Naive thymus-derived CD8-positive, alpha-beta T cell (primary cell): ENCODE measurements at regions not wholly inside any gene's neighbourhood (a gene's known extent, or its start where the extent isn't known, plus 50 kb on each side); places are given as distances from the start of the nearest gene placed in this dataset.

ENCODE experiments used
- ATAC-seq, 2 donors: fragments of 150-1000 bp; cut with Tn5 transposase in 1 of 2; sonication (Bioruptor Pico), chemical (Tn5 transposase) in 1 of 2; 1 replicate in 1 of 2; 2 replicates in 1 of 2; pipeline ENCODE4 v1.10.0; 2021; ENCODE audit warnings: mild to moderate bottlenecking in 2 of 2, moderate library complexity in 2 of 2
- POLR2A ChIA-PET: fragments of 350-600 bp; sonication (Branson Sonifier 250); formaldehyde crosslinking; loops from one replicate; lab custom pipeline; 2021; ENCODE audit warnings: antibody characterized with exemption; lab: Charles Lee
- DNase-seq, 10 donors: peaks; one replicate each; pipeline versions ENCODE4 v3.0.0 to v3.0.0-alpha.2; 2020 to 2022
- H3K27ac Mint-ChIP-seq, 10 donors: one replicate each; pipeline ENCODE4 v1.8.0; 2020 to 2022; ENCODE audit warnings: mild to moderate bottlenecking in 10 of 10, mixed read lengths in 10 of 10, moderate library complexity in 4 of 10, inconsistent platforms in 1 of 10
- H3K27me3 Mint-ChIP-seq, 5 donors: one replicate each; pipeline ENCODE4 v1.8.0; 2021 to 2022; ENCODE audit warnings: mixed read lengths in 5 of 5
- H3K36me3 Mint-ChIP-seq, 3 donors: one replicate each; pipeline ENCODE4 v1.8.0; 2020 to 2022; ENCODE audit warnings: mixed read lengths in 3 of 3, mild to moderate bottlenecking in 2 of 3, inconsistent platforms in 1 of 3
- H3K4me1 Mint-ChIP-seq, 4 donors: one replicate each; pipeline ENCODE4 v1.8.0; 2021 to 2022; ENCODE audit warnings: mixed read lengths in 4 of 4
- H3K4me3 Mint-ChIP-seq, 10 donors: one replicate each; pipeline ENCODE4 v1.8.0; 2020 to 2022; ENCODE audit warnings: mild to moderate bottlenecking in 10 of 10, mixed read lengths in 10 of 10, moderate library complexity in 6 of 10, inconsistent platforms in 1 of 10
- H3K9me3 Mint-ChIP-seq, 9 donors: one replicate each; pipeline ENCODE4 v1.8.0; 2020 to 2022; ENCODE audit warnings: mixed read lengths in 9 of 9, mild to moderate bottlenecking in 3 of 9, inconsistent platforms in 1 of 9, moderate library complexity in 1 of 9

- Mint-ChIP-seq H3K4me3 (no peak overlapping the region), H3K36me3 (no peaks in the 10 kb centered on the region), H3K27ac (no peak overlapping the region), H3K27me3 (peaks cover 0 to 6% (median 2%) of the 10 kb centered on the region in 5 donors), H3K4me1 (no peaks in the 10 kb centered on the region), H3K9me3 (peaks cover 0 to 2% (median 0%) of the 10 kb centered on the region in 9 donors)
- ATAC-seq (no peak), DNase-seq (no peak)
- POLR2A ChIA-PET = no interaction called here
Observed at GRCh38 chr6:3594201-3594600, 137.4 kb upstream of the SLC22A23 start.

GRCh38 chr6:3593161-3593560, 136.3 kb upstream of the SLC22A23 start:
- DNase-seq (no peak), ATAC-seq (no peak)
- H3K36me3 Mint-ChIP-seq = no peaks in the 10 kb centered on the region
- no peaks in the 10 kb centered on the region for H3K4me1 Mint-ChIP-seq
- peak overlapping the region in 1 of 10 donors; percentile 27 for H3K27ac Mint-ChIP-seq
- POLR2A ChIA-PET = no interaction called here
- peaks cover 0 to 4% (median 0%) of the 10 kb centered on the region in 9 donors for H3K9me3 Mint-ChIP-seq
- H3K27me3 Mint-ChIP-seq = peaks cover 0 to 6% (median 2%) of the 10 kb centered on the region in 5 donors
- no peak overlapping the region for H3K4me3 Mint-ChIP-seq

GRCh38 chr6:3592371-3592941, 135.6 kb upstream of the SLC22A23 start:
- ATAC-seq = no peak
- Mint-ChIP-seq H3K27ac (no peak overlapping the region), H3K27me3 (peaks cover 0 to 6% (median 2%) of the 10 kb centered on the region in 5 donors), H3K4me3 (no peak overlapping the region), H3K9me3 (peaks cover 0 to 11% (median 0%) of the 10 kb centered on the region in 9 donors), H3K36me3 (peaks cover 0 to 5% (median 2%) of the 10 kb centered on the region in 3 donors), H3K4me1 (no peaks in the 10 kb centered on the region)
- POLR2A ChIA-PET = no interaction called here
- no peak for DNase-seq

GRCh38 chr6:3591970-3592369, 135.1 kb upstream of the SLC22A23 start:
- no peak overlapping the region for H3K27ac Mint-ChIP-seq
- no peak for ATAC-seq
- H3K36me3 Mint-ChIP-seq = peaks cover 0 to 10% (median 2%) of the 10 kb centered on the region in 3 donors

GRCh38 chr6:3587660-3588059, 130.8 kb upstream of the SLC22A23 start:
- DNase-seq (no peak), ATAC-seq (no peak)
- no peak overlapping the region for H3K27ac Mint-ChIP-seq
- H3K36me3 Mint-ChIP-seq = peaks cover 0 to 14% (median 2%) of the 10 kb centered on the region in 3 donors
- POLR2A ChIA-PET = no interaction called here
- no peak overlapping the region for H3K4me3 Mint-ChIP-seq
- H3K27me3 Mint-ChIP-seq = peaks cover 0 to 19% (median 4%) of the 10 kb centered on the region in 5 donors
- H3K9me3 Mint-ChIP-seq = peaks cover 0 to 21% (median 5%) of the 10 kb centered on the region in 9 donors
- H3K4me1 Mint-ChIP-seq = no peaks in the 10 kb centered on the region

More at GRCh38 chr6:3591970-3592369, 135.1 kb upstream of the SLC22A23 start:
- no peaks in the 10 kb centered on the region for H3K4me1 Mint-ChIP-seq
- POLR2A ChIA-PET = no interaction called here
- no peak for DNase-seq
- H3K4me3 Mint-ChIP-seq = no peak overlapping the region
- H3K27me3 Mint-ChIP-seq = peaks cover 0 to 6% (median 2%) of the 10 kb centered on the region in 5 donors
- H3K9me3 Mint-ChIP-seq = peaks cover 0 to 16% (median 2%) of the 10 kb centered on the region in 9 donors

GRCh38 chr6:3585320-3585935, 128.6 kb upstream of the SLC22A23 start:
- Mint-ChIP-seq H3K9me3 (peaks cover 0 to 21% (median 5%) of the 10 kb centered on the region in 9 donors), H3K4me3 (no peak overlapping the region), H3K36me3 (peaks cover 0 to 14% (median 2%) of the 10 kb centered on the region in 3 donors), H3K4me1 (no peaks in the 10 kb centered on the region), H3K27ac (no peak overlapping the region), H3K27me3 (peaks cover 0 to 19% (median 4%) of the 10 kb centered on the region in 5 donors)
- no peak for DNase-seq
- no peak for ATAC-seq
- POLR2A ChIA-PET = no interaction called here

GRCh38 chr6:3584606-3585005, 127.8 kb upstream of the SLC22A23 start:
- POLR2A ChIA-PET = no interaction called here
- peaks cover 0 to 21% (median 5%) of the 10 kb centered on the region in 9 donors for H3K9me3 Mint-ChIP-seq

GRCh38 chr6:3581469-3581868, 124.6 kb upstream of the SLC22A23 start:
- H3K36me3 Mint-ChIP-seq = no peaks in the 10 kb centered on the region
- H3K9me3 Mint-ChIP-seq = peaks cover 0 to under 1% (median 0%) of the 10 kb centered on the region in 9 donors
- DNase-seq (no peak), ATAC-seq (no peak)
- H3K4me3 Mint-ChIP-seq = no peak overlapping the region
- POLR2A ChIA-PET = no interaction called here
- no peaks in the 10 kb centered on the region for H3K4me1 Mint-ChIP-seq
- H3K27ac Mint-ChIP-seq = no peak overlapping the region
- H3K27me3 Mint-ChIP-seq = peaks cover 0 to 16% (median 2%) of the 10 kb centered on the region in 5 donors

More at GRCh38 chr6:3584606-3585005, 127.8 kb upstream of the SLC22A23 start:
- no peak for DNase-seq
- H3K4me3 Mint-ChIP-seq = no peak overlapping the region
- H3K27ac Mint-ChIP-seq = no peak overlapping the region
- peaks cover 0 to 14% (median 2%) of the 10 kb centered on the region in 3 donors for H3K36me3 Mint-ChIP-seq
- no peaks in the 10 kb centered on the region for H3K4me1 Mint-ChIP-seq
- H3K27me3 Mint-ChIP-seq = peaks cover 0 to 16% (median 4%) of the 10 kb centered on the region in 5 donors
- ATAC-seq = no peak

- no peak overlapping the region for H3K27ac Mint-ChIP-seq
- no peaks in the 10 kb centered on the region for H3K9me3 Mint-ChIP-seq
- POLR2A ChIA-PET = no interaction called here
- no peak for ATAC-seq
- peaks cover 0 to 10% (median 0%) of the 10 kb centered on the region in 5 donors for H3K27me3 Mint-ChIP-seq
- H3K36me3 Mint-ChIP-seq = no peaks in the 10 kb centered on the region
- no peak for DNase-seq
- H3K4me1 Mint-ChIP-seq = no peaks in the 10 kb centered on the region
- no peak overlapping the region for H3K4me3 Mint-ChIP-seq
Observed at GRCh38 chr6:3579652-3580175, 122.9 kb upstream of the SLC22A23 start.

- peaks cover 0 to 12% (median 0%) of the 10 kb centered on the region in 5 donors for H3K27me3 Mint-ChIP-seq
Observed at GRCh38 chr6:3578981-3579380, 122.1 kb upstream of the SLC22A23 start.

GRCh38 chr6:3577517-3577916, 120.7 kb upstream of the SLC22A23 start:
- POLR2A ChIA-PET = no interaction called here
- Mint-ChIP-seq H3K4me3 (no peak overlapping the region), H3K36me3 (no peaks in the 10 kb centered on the region), H3K27me3 (peaks cover 0 to 11% (median 0%) of the 10 kb centered on the region in 5 donors), H3K4me1 (peaks cover 0 to 6% (median 0%) of the 10 kb centered on the region in 4 donors), H3K27ac (no peak overlapping the region), H3K9me3 (no peaks in the 10 kb centered on the region)
- no peak for DNase-seq
- no peak for ATAC-seq

More at GRCh38 chr6:3578981-3579380, 122.1 kb upstream of the SLC22A23 start:
- no peak for ATAC-seq
- no peak for DNase-seq
- H3K36me3 Mint-ChIP-seq = no peaks in the 10 kb centered on the region
- no peak overlapping the region for H3K27ac Mint-ChIP-seq
- H3K4me3 Mint-ChIP-seq = no peak overlapping the region
- H3K4me1 Mint-ChIP-seq = peaks cover 0 to 2% (median 0%) of the 10 kb centered on the region in 4 donors
- H3K9me3 Mint-ChIP-seq = no peaks in the 10 kb centered on the region
- POLR2A ChIA-PET = no interaction called here

- H3K27me3 Mint-ChIP-seq = peaks cover 0 to 5% (median 0%) of the 10 kb centered on the region in 5 donors
- ATAC-seq (no peak), DNase-seq (no peak)
- no peaks in the 10 kb centered on the region for H3K9me3 Mint-ChIP-seq
- POLR2A ChIA-PET = no interaction called here
- peaks cover 0 to 6% (median 0%) of the 10 kb centered on the region in 4 donors for H3K4me1 Mint-ChIP-seq
- no peaks in the 10 kb centered on the region for H3K36me3 Mint-ChIP-seq
- no peak overlapping the region for H3K4me3 Mint-ChIP-seq
- no peak overlapping the region for H3K27ac Mint-ChIP-seq
Observed at GRCh38 chr6:3575701-3576100, 118.9 kb upstream of the SLC22A23 start.

- peaks cover 0 to 6% (median 0%) of the 10 kb centered on the region in 4 donors for H3K4me1 Mint-ChIP-seq
- no peak for DNase-seq
Observed at GRCh38 chr6:3575166-3575565, 118.3 kb upstream of the SLC22A23 start.

More at GRCh38 chr6:3575166-3575565, 118.3 kb upstream of the SLC22A23 start:
- POLR2A ChIA-PET = no interaction called here
- no peak for ATAC-seq
- H3K27me3 Mint-ChIP-seq = peaks cover 0 to 7% (median 0%) of the 10 kb centered on the region in 5 donors
- H3K9me3 Mint-ChIP-seq = no peaks in the 10 kb centered on the region
- H3K27ac Mint-ChIP-seq = no peak overlapping the region
- H3K4me3 Mint-ChIP-seq = no peak overlapping the region
- no peaks in the 10 kb centered on the region for H3K36me3 Mint-ChIP-seq
